HFF-Myc (cell line): ENCODE measurements at regions not wholly inside any gene's neighbourhood (a gene's known extent, or its start where the extent isn't known, plus 50 kb on each side); places are given as distances from the start of the nearest gene placed in this dataset.
"Not testable (repeated sequence)": the region's sequence is repeated elsewhere in the genome, so short reads cannot be mapped to it uniquely, and the experiment has no call there.

Experiments
- DNase-seq: peaks from one replicate; pipeline ENCODE4 v3.0.0-alpha.2; 2011; ENCODE audit warnings: low read depth; ENCODE audit errors: extremely low read depth
- H3K4me3 ChIP-seq: replicated peaks from 2 replicates; pipeline ENCODE4 v1.5.1; 2011; ENCODE audit warnings: low read depth, mild to moderate bottlenecking, control low read depth, low read length
- TF ChIP-seq, protein P1 (sequence below): IDR thresholded peaks from 2 replicates; pipeline ENCODE4 v1.5.1; 2012; ENCODE audit warnings: mild to moderate bottlenecking, low read depth, low read length, control low read depth; ENCODE audit errors: missing control alignments

DNA sequence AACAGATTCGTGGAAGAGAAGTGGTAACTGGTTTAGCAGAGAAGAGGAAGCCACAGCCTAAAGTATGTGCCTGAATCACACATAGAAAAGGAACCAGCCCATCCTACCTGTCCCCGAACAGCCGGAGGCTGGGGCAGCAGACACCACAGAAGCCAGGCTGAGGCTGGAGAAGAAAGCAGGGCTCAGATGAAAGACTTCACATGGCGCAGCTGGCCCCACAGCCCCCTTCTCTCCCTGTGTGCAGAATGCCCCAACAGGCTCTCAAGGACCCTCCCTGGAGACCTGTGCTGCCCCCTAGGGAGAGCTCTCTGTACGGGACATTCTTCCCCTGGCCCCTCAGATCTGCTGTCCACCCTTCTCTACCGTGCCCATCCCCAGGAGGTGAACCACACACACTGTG is 83.5 kb upstream of the RAB12 start:
- TF ChIP-seq, protein P1, sequence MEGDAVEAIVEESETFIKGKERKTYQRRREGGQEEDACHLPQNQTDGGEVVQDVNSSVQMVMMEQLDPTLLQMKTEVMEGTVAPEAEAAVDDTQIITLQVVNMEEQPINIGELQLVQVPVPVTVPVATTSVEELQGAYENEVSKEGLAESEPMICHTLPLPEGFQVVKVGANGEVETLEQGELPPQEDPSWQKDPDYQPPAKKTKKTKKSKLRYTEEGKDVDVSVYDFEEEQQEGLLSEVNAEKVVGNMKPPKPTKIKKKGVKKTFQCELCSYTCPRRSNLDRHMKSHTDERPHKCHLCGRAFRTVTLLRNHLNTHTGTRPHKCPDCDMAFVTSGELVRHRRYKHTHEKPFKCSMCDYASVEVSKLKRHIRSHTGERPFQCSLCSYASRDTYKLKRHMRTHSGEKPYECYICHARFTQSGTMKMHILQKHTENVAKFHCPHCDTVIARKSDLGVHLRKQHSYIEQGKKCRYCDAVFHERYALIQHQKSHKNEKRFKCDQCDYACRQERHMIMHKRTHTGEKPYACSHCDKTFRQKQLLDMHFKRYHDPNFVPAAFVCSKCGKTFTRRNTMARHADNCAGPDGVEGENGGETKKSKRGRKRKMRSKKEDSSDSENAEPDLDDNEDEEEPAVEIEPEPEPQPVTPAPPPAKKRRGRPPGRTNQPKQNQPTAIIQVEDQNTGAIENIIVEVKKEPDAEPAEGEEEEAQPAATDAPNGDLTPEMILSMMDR, result peak; percentile 30
- no peak overlapping the region for H3K4me3 ChIP-seq
- DNase-seq, result no peak

DNA sequence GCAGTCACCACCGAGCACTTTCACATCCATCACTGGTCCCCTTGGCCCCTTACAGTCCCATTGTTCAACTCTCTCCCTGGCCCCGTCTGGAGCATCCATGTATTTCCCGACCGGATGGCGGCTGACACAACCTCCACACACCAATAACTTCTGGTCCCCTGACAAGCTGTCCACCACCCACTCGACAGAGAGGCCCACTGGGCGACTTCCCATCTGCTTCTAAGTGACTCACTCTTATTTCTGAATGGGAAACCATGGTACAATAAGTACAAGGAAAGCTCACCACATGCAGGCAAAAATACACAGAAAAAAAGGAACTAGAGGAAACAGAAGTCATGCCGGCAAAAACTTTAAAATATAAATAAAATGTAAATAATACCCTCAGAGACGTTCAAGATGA is 82.9 kb upstream of the RAB12 start:
- no peak for DNase-seq
- no peak overlapping the region for H3K4me3 ChIP-seq
- TF ChIP-seq, protein P1, result no peak

DNA sequence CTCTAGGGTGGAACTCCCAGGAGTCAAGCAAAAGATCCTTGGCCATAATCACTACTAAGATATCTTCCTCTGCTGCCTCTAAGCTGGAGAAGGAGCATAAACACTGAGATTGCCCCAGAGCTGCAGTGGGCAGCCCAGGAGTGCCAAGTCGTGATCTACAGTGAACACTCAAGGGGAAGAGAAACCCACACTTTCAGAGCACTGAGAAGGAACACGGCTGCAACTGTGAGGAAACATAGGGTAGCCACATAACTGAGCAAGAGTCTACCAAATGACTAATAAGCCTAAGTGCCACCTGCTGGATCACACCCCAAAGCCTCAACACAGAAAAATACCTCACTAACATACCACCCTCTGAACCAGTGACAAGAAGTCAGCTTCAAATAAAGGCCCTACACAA is 79.6 kb upstream of the RAB12 start:
- no peak overlapping the region for H3K4me3 ChIP-seq
- DNase-seq, result no peak
- TF ChIP-seq, protein P1, result no peak

DNA sequence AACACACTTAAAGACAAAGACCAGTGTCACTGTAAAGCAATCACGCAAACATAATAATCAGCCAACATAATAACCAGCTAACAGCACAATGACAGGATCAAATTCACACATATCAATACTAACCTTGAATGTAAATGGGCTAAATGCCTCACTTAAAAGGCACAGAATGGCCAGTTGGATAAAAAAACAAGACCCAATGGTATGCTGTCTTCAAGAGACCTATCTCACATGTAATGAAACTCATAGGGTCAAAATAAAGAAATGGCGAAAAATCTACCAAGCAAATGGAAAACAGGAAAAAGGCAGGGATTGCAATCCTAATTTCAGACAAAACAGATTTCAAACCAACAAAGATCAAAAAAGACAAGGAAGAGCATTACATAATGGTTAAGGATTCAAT is 78.2 kb upstream of the RAB12 start:
- H3K4me3 ChIP-seq, DNase-seq: not testable (repeated sequence)

DNA sequence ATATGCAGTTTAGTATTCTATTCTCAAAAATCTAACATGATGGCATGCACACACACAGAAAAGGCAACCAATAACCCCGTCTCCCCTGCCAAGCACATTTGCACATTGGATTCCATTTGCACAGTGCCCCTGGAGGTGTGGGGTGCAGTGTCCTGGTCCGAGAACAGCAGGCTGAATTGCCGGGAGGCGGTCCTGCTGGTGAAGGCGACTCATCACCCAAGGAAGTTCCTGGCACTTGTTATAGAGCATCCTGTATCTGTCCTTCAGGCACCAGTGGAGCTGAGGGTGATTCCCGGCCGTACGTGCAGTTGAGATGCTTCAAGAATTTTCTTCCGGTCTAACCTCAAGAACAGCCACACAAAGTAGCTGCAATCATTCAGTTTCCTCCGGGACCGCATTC is 73.0 kb upstream of the RAB12 start:
- TF ChIP-seq, protein P1, result no peak
- no peak for DNase-seq
- no peak overlapping the region for H3K4me3 ChIP-seq

DNA sequence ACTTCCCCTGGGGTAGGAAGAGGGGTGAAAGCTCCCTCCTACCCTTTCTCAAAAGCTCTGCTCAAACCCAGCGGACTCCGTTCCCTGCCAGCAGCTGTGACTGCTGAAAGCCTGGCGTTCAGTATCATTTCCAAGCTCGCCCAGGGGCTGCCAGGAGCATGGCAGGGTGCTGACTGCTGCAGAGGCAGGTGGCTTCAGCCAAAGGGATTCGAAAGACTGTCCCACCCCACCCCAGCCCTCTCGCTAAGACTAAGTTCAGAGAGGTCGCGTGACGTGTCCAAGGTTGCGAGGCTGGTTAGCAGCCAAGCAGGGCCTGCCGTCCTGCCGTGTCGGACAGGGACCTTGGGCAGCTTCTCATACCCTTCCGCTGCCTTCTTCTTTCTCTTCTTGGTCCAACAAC is 72.3 kb upstream of the RAB12 start:
- TF ChIP-seq, protein P1, result no peak
- no peak overlapping the region for H3K4me3 ChIP-seq
- no peak for DNase-seq

DNA sequence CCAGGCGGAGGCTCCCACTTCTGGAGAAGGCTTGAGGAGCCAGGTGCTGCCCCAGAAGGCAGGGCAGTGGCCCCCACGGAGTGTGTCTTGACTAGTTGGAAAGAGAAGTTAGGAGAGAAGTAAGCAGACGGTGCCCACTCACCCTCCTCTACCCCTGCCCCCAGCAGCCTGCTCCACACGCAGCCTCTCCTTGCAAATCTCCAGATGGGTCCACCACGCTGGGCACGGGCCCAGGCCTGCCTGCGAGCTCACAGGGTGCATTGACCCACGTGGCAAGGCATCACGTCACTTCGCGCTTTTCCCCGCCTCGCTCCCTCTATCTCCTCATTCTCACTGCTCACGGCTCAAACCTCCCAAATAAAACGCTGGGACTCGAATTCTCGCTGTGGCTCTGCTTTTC is 71.8 kb upstream of the RAB12 start:
- no peak overlapping the region for H3K4me3 ChIP-seq
- no peak for DNase-seq
- TF ChIP-seq, protein P1, result no peak
